ENCODE measurements at regions not wholly inside any gene's neighbourhood (a gene's known extent, or its start where the extent isn't known, plus 50 kb on each side); places are given as distances from the start of the nearest gene placed in this dataset.

- no peak for DNase-seq
Measured at GRCh38 chr18:72342933-72343332, 201.2 kb downstream of the CBLN2 start.

GRCh38 chr18:72339976-72340375 lies 204.2 kb downstream of the CBLN2 start:
- no peak for DNase-seq

- no peak for DNase-seq
Measured at GRCh38 chr18:72336786-72337185, 207.4 kb downstream of the CBLN2 start.

GRCh38 chr18:72329533-72329932 lies 214.6 kb downstream of the CBLN2 start:
- no peak for DNase-seq

- no peak for DNase-seq
Measured at GRCh38 chr18:72325307-72325706, 218.8 kb downstream of the CBLN2 start.

- DNase-seq: no peak
Measured at GRCh38 chr18:72324677-72325076, 219.5 kb downstream of the CBLN2 start.

- DNase-seq: no peak
Measured at GRCh38 chr18:72316497-72316896, 227.6 kb downstream of the CBLN2 start.

- DNase-seq: no peak
Measured at GRCh38 chr18:72283148-72283925, 260.8 kb downstream of the CBLN2 start.

- DNase-seq: no peak
Measured at GRCh38 chr18:72273025-72273424, 271.1 kb downstream of the CBLN2 start.

GRCh38 chr18:72261590-72261989 lies 282.6 kb downstream of the CBLN2 start:
- no peak for DNase-seq

- no peak for DNase-seq
Measured at GRCh38 chr18:72246076-72246475, 298.1 kb downstream of the CBLN2 start.

GRCh38 chr18:72235422-72235821 lies 308.7 kb downstream of the CBLN2 start:
- DNase-seq: no peak

GRCh38 chr18:72233106-72233505 lies 311.0 kb downstream of the CBLN2 start:
- DNase-seq: no peak

- DNase-seq: no peak
Measured at GRCh38 chr18:72232644-72233043, 311.5 kb downstream of the CBLN2 start.

GRCh38 chr18:72225958-72226357 lies 318.2 kb downstream of the CBLN2 start:
- DNase-seq: no peak

- DNase-seq: no peak
Measured at GRCh38 chr18:72223733-72224132, 320.4 kb downstream of the CBLN2 start.

- no peak for DNase-seq
Measured at GRCh38 chr18:72208920-72209676, 335.0 kb downstream of the CBLN2 start.

GRCh38 chr18:72207280-72207679 lies 336.9 kb downstream of the CBLN2 start:
- no peak for DNase-seq

- DNase-seq: no peak
Measured at GRCh38 chr18:72206814-72207213, 337.3 kb downstream of the CBLN2 start.

GRCh38 chr18:72201032-72201431 lies 343.1 kb downstream of the CBLN2 start:
- DNase-seq: no peak

- no peak for DNase-seq
Measured at GRCh38 chr18:72197591-72197990, 346.6 kb downstream of the CBLN2 start.

- DNase-seq: no peak
Measured at GRCh38 chr18:72194072-72194471, 350.1 kb downstream of the CBLN2 start.

GRCh38 chr18:72187956-72188355 lies 356.2 kb downstream of the CBLN2 start:
- DNase-seq: no peak

GRCh38 chr18:72181241-72181764 lies 362.8 kb downstream of the CBLN2 start:
- DNase-seq: no peak
